GM12801 (cell line): ENCODE measurements at regions not wholly inside any gene's neighbourhood (a gene's known extent, or its start where the extent isn't known, plus 50 kb on each side); places are given as distances from the start of the nearest gene placed in this dataset.

ENCODE experiments used
- CTCF ChIP-seq: IDR thresholded peaks from one replicate; pipeline ENCODE4 v1.5.1; 2011; ENCODE audit warnings: control low read depth; ENCODE audit not compliant: insufficient read length; ENCODE audit errors: extremely low read depth

GRCh38 chr7:25989140-25989705 lies 162.8 kb upstream of the NFE2L3 start:
- TF ChIP-seq CTCF = no peak

GRCh38 chr7:25994433-25994994 lies 157.5 kb upstream of the NFE2L3 start:
- no peak for TF ChIP-seq CTCF

- no peak for TF ChIP-seq CTCF
These were observed 156.8 kb upstream of the NFE2L3 start for GRCh38 chr7:25995216-25995615.

- TF ChIP-seq CTCF = no peak
These were observed 156.0 kb upstream of the NFE2L3 start for GRCh38 chr7:25996006-25996408.

- no peak for TF ChIP-seq CTCF
These were observed 153.5 kb upstream of the NFE2L3 start for GRCh38 chr7:25998499-25998898.

GRCh38 chr7:26000841-26001240 lies 151.2 kb upstream of the NFE2L3 start:
- no peak for TF ChIP-seq CTCF

GRCh38 chr7:26001662-26002244 lies 150.2 kb upstream of the NFE2L3 start:
- TF ChIP-seq CTCF = no peak
